Liver (tissue), 8 donors: ENCODE measurements at regions not wholly inside any gene's neighbourhood (a gene's known extent, or its start where the extent isn't known, plus 50 kb on each side); places are given as distances from the start of the nearest gene placed in this dataset.

Source experiments
- DNase-seq: peaks from one replicate; pipeline ENCODE4 v3.0.0-alpha.2; 2017; ENCODE audit warnings: low spot score
- H3K27ac ChIP-seq, 2 donors: one replicate each; pipeline ENCODE4 v1.7.0; 2013; ENCODE audit warnings: inconsistent platforms in 2 of 2, low read length in 2 of 2, control low read depth in 1 of 2, low read depth in 1 of 2, mild to moderate bottlenecking in 1 of 2
- H3K27me3 ChIP-seq, 4 donors: one replicate each; pipeline versions ENCODE4 v1.6.1 to v1.7.0; 2013; ENCODE audit warnings: low read length in 3 of 4, inconsistent platforms in 1 of 4, mild to moderate bottlenecking in 1 of 4, moderate library complexity in 1 of 4; ENCODE audit not compliant: control insufficient read depth in 4 of 4, insufficient read depth in 4 of 4
- H3K36me3 ChIP-seq, 4 donors: one replicate each; pipeline versions ENCODE4 v1.6.1 to v1.7.0; 2013; ENCODE audit warnings: low read length in 3 of 4, mild to moderate bottlenecking in 3 of 4, low read depth in 1 of 4, moderate library complexity in 1 of 4; ENCODE audit not compliant: control insufficient read depth in 4 of 4, insufficient read depth in 3 of 4
- H3K4me1 ChIP-seq, 4 donors: one replicate each; pipeline versions ENCODE4 v1.6.1 to v1.7.0; 2013; ENCODE audit warnings: low read length in 3 of 4, mild to moderate bottlenecking in 3 of 4, moderate library complexity in 1 of 4; ENCODE audit not compliant: control insufficient read depth in 4 of 4, insufficient read depth in 4 of 4
- H3K4me3 ChIP-seq, 3 donors: one replicate each; pipeline versions ENCODE4 v1.6.1 to v1.7.0; 2013; ENCODE audit warnings: low read length in 3 of 3, control low read depth in 1 of 3, low read depth in 1 of 3, mild to moderate bottlenecking in 1 of 3
- H3K9ac ChIP-seq, 2 donors: one replicate each; pipeline ENCODE4 v1.7.0; 2013; ENCODE audit warnings: low read length in 2 of 2, mild to moderate bottlenecking in 2 of 2, moderate library complexity in 2 of 2, control low read depth in 1 of 2, low read depth in 1 of 2
- H3K9me3 ChIP-seq, 4 donors: one replicate each; pipeline versions ENCODE4 v1.6.1 to v1.7.0; 2013; ENCODE audit warnings: low read length in 3 of 4; ENCODE audit not compliant: control insufficient read depth in 4 of 4
- ATF3 ChIP-seq: IDR thresholded peaks from 2 replicates; pipeline ENCODE4 v1.6.1; 2016; ENCODE audit warnings: antibody characterized with exemption
- CTCF ChIP-seq: fragments of 150-350 bp; IDR thresholded peaks from 2 replicates; pipeline ENCODE4 v1.5.1; 2017; ENCODE audit warnings: improper control_type of control experiment, low read depth, low read length; ENCODE audit not compliant: missing input control
- EGR1 ChIP-seq, 2 donors: IDR thresholded peaks; 2 replicates each; pipeline ENCODE4 v1.6.1; 2016 to 2018; ENCODE audit warnings: antibody characterized with exemption in 2 of 2, low read depth in 2 of 2
- FOXA1 ChIP-seq: IDR thresholded peaks from 2 replicates; pipeline ENCODE4 v1.6.1; 2016; ENCODE audit warnings: antibody characterized with exemption
- FOXA2 ChIP-seq: IDR thresholded peaks from 2 replicates; pipeline ENCODE4 v1.6.1; 2016; ENCODE audit warnings: antibody characterized with exemption
- HNF4A ChIP-seq, 2 donors: conservative IDR thresholded peaks; 2 replicates each; pipeline ENCODE4 v1.6.1; 2016; ENCODE audit warnings: antibody characterized with exemption in 2 of 2, mild to moderate bottlenecking in 2 of 2
- HNF4G ChIP-seq: IDR thresholded peaks from 2 replicates; pipeline ENCODE4 v1.6.1; 2016; ENCODE audit warnings: antibody characterized with exemption
- JUND ChIP-seq, 2 donors: IDR thresholded peaks; 2 replicates each; pipeline ENCODE4 v1.6.1; 2016; ENCODE audit warnings: antibody characterized with exemption in 2 of 2
- MAX ChIP-seq: IDR thresholded peaks from 2 replicates; pipeline ENCODE4 v1.6.1; 2016; ENCODE audit warnings: antibody characterized with exemption
- NR2F2 ChIP-seq: IDR thresholded peaks from 2 replicates; pipeline ENCODE4 v1.6.1; 2016; ENCODE audit warnings: antibody characterized with exemption
- RAD21 ChIP-seq, 2 donors: IDR thresholded peaks; 2 replicates each; pipeline ENCODE4 v1.6.1; 2016; ENCODE audit warnings: antibody characterized with exemption in 2 of 2, mild to moderate bottlenecking in 2 of 2
- REST ChIP-seq: IDR thresholded peaks from 2 replicates; pipeline ENCODE4 v1.6.1; 2016; ENCODE audit warnings: antibody characterized with exemption, mild to moderate bottlenecking
- RXRA ChIP-seq, 2 donors: IDR thresholded peaks; 2 replicates each; pipeline ENCODE4 v1.6.1; 2017 to 2018; ENCODE audit warnings: antibody characterized with exemption in 2 of 2, mild to moderate bottlenecking in 1 of 2
- SP1 ChIP-seq: IDR thresholded peaks from 2 replicates; pipeline ENCODE4 v1.6.1; 2018; ENCODE audit warnings: antibody characterized with exemption, mild to moderate bottlenecking
- TAF1 ChIP-seq: conservative IDR thresholded peaks from 2 replicates; pipeline ENCODE4 v1.6.1; 2016; ENCODE audit warnings: antibody characterized with exemption, mild to moderate bottlenecking
- YY1 ChIP-seq: IDR thresholded peaks from 2 replicates; pipeline ENCODE4 v1.6.1; 2016; ENCODE audit warnings: antibody characterized with exemption, mild to moderate bottlenecking
- ZBTB33 ChIP-seq: IDR thresholded peaks from 2 replicates; pipeline ENCODE4 v1.6.1; 2016; ENCODE audit warnings: antibody characterized with exemption
- WGBS: extraction: QIAGEN DNeasy Blood & Tissue Kit; methylation state at CpG from one replicate; pipeline ENCODE4 v1.1.7; 2013; 5-methylcytosine and 5-hydroxymethylcytosine counted together
- donor health status: healthy.
- donor health status: healthy.
- donor health status: healthy.
- donor health status: healthy.
- donor health status: healthy.

GRCh38 chr11:135009125-135009524 is 597.1 kb upstream of the B3GAT1 start:
- no peak for DNase-seq
- WGBS: 73% methylated on average over 6 of the region's 6 CpGs
- H3K36me3 ChIP-seq: no peaks in the 10 kb centered on the region
- H3K9ac ChIP-seq: no peak overlapping the region
- H3K9me3 ChIP-seq: no peaks in the 10 kb centered on the region
- no peak for TF ChIP-seq ATF3
- no peak for TF ChIP-seq FOXA1
- TF ChIP-seq FOXA2: no peak
- no peak for TF ChIP-seq YY1
- TF ChIP-seq HNF4G: no peak
- TF ChIP-seq MAX: no peak
- no peak for TF ChIP-seq CTCF
- no peak for TF ChIP-seq JUND (IDR thresholded peaks at IDR 0.05)
- TF ChIP-seq TAF1: no peak
- TF ChIP-seq HNF4A (conservative IDR thresholded peaks at IDR 0.05): no peak
- H3K27ac ChIP-seq: no peak overlapping the region
- H3K27me3 ChIP-seq: peaks cover 0 to 3% (median 1%) of the 10 kb centered on the region in 4 donors
- H3K4me1 ChIP-seq: no peaks in the 10 kb centered on the region
- no peak overlapping the region for H3K4me3 ChIP-seq

- WGBS: 87% methylated on average over 4 of the region's 4 CpGs
- Histone ChIP-seq H3K9ac (no peak overlapping the region), H3K9me3 (no peaks in the 10 kb centered on the region), H3K36me3 (no peaks in the 10 kb centered on the region), H3K27ac (no peak overlapping the region), H3K4me3 (no peak overlapping the region), H3K27me3 (peaks cover 0 to 3% (median 1%) of the 10 kb centered on the region in 4 donors), H3K4me1 (no peaks in the 10 kb centered on the region)
- no peak for TF ChIP-seq EGR1 (IDR thresholded peaks at IDR 0.05; ENCODE audit: low read depth in 2 of 2)
- TF ChIP-seq TAF1: no peak
- TF ChIP-seq RXRA (IDR thresholded peaks at IDR 0.05): no peak
- no peak for TF ChIP-seq ZBTB33
- TF ChIP-seq YY1: no peak
- TF ChIP-seq HNF4G: no peak
- TF ChIP-seq ATF3: no peak
- TF ChIP-seq RAD21 (IDR thresholded peaks at IDR 0.05): no peak
- TF ChIP-seq CTCF: no peak
- TF ChIP-seq SP1: no peak
- no peak for TF ChIP-seq JUND (IDR thresholded peaks at IDR 0.05)
- no peak for TF ChIP-seq FOXA1
- no peak for TF ChIP-seq FOXA2
- TF ChIP-seq NR2F2: no peak
- no peak for TF ChIP-seq MAX
- no peak for TF ChIP-seq HNF4A (conservative IDR thresholded peaks at IDR 0.05)
- TF ChIP-seq REST: no peak
- DNase-seq: no peak
Measured at GRCh38 chr11:135008412-135008811, 596.4 kb upstream of the B3GAT1 start.
